Keratinocyte (primary cell): ENCODE measurements at regions not wholly inside any gene's neighbourhood (a gene's known extent, or its start where the extent isn't known, plus 50 kb on each side); places are given as distances from the start of the nearest gene placed in this dataset.

ENCODE experiments used
- DNase-seq: peaks from one replicate; pipeline ENCODE4 v3.0.0-alpha.2; 2011; ENCODE audit warnings: low read depth, missing footprints, low spot score
- FAIRE-seq: peaks from 2 replicates; lab custom pipeline; 2011; peaks lifted over from hg19 to GRCh38; lab: Jason Lieb, UNC
- H2AFZ ChIP-seq: 2 replicates; pipeline ENCODE4 v1.6.0; 2012; ENCODE audit warnings: low read length, control low read depth, inconsistent platforms; ENCODE audit not compliant: control insufficient read depth
- H3K27ac ChIP-seq: 2 replicates; pipeline ENCODE4 v1.5.1; 2011; ENCODE audit warnings: low read length; ENCODE audit not compliant: control insufficient read depth, insufficient read depth
- H3K27me3 ChIP-seq: 3 replicates; pipeline ENCODE4 v1.6.0; 2011; ENCODE audit warnings: low read length; ENCODE audit not compliant: control insufficient read depth, insufficient read depth; ENCODE audit errors: extremely low read depth
- H3K36me3 ChIP-seq, 2 experiments: 2 replicates in 1 of 2; 3 replicates in 1 of 2; pipeline ENCODE4 v1.5.1; 2011; ENCODE audit warnings: low read length in 2 of 2, mild to moderate bottlenecking in 1 of 2; ENCODE audit not compliant: control insufficient read depth in 2 of 2, insufficient read depth in 2 of 2; ENCODE audit errors: extremely low read depth in 1 of 2
- H3K4me1 ChIP-seq: 3 replicates; pipeline ENCODE4 v1.5.1; 2011; ENCODE audit warnings: low read length; ENCODE audit not compliant: control insufficient read depth, insufficient read depth; ENCODE audit errors: extremely low read depth
- H3K4me2 ChIP-seq: 3 replicates; pipeline ENCODE4 v1.6.0; 2011; ENCODE audit warnings: low read depth, low read length; ENCODE audit not compliant: control insufficient read depth, insufficient read depth; ENCODE audit errors: extremely low read depth
- H3K4me3 ChIP-seq, 3 experiments: fragments of 200-600 bp in 1 of 3; sonication (generic) in 1 of 3; 2 replicates in 2 of 3; 3 replicates in 1 of 3; pipeline ENCODE4 v1.5.1; 2011 to 2016; ENCODE audit warnings: low read length in 3 of 3, mild to moderate bottlenecking in 3 of 3, control low read depth in 2 of 3, inconsistent platforms in 1 of 3, low read depth in 1 of 3, mixed read lengths in 1 of 3, mixed run types in 1 of 3, moderate library complexity in 1 of 3; ENCODE audit not compliant: control insufficient read depth in 2 of 3, insufficient read depth in 2 of 3; ENCODE audit errors: extremely low read depth in 1 of 3
- H3K79me2 ChIP-seq: 2 replicates; pipeline ENCODE4 v1.6.0; 2012; ENCODE audit warnings: low read length; ENCODE audit not compliant: control insufficient read depth, insufficient read depth
- H3K9ac ChIP-seq: 3 replicates; pipeline ENCODE4 v1.6.0; 2011; ENCODE audit warnings: low read length; ENCODE audit not compliant: control insufficient read depth, insufficient read depth; ENCODE audit errors: extremely low read depth
- H3K9me1 ChIP-seq: 3 replicates; pipeline ENCODE4 v1.6.0; 2011; ENCODE audit warnings: low read length; ENCODE audit not compliant: control insufficient read depth, insufficient read depth; ENCODE audit errors: extremely low read depth
- H3K9me3 ChIP-seq: 2 replicates; pipeline ENCODE4 v1.5.1; 2012; ENCODE audit warnings: low read depth, low read length; ENCODE audit not compliant: control insufficient read depth
- H4K20me1 ChIP-seq: 3 replicates; pipeline ENCODE4 v1.6.0; 2011; ENCODE audit warnings: low read length; ENCODE audit not compliant: control insufficient read depth, insufficient read depth; ENCODE audit errors: extremely low read depth
- CTCF ChIP-seq, 3 experiments: IDR thresholded peaks in 1 of 3; conservative IDR thresholded peaks in 1 of 3; optimal IDR thresholded peaks in 1 of 3; 2 replicates in 2 of 3; 3 replicates in 1 of 3; pipeline versions ENCODE3 to v1.5.1; 2011; ENCODE audit warnings: low read length in 3 of 3, mild to moderate bottlenecking in 3 of 3, moderate library complexity in 2 of 3, control low read depth in 1 of 3, inconsistent platforms in 1 of 3; ENCODE audit not compliant: insufficient read depth in 2 of 3; ENCODE audit errors: extremely low read depth in 1 of 3
- EZH2 ChIP-seq: IDR thresholded peaks from one replicate; pipeline ENCODE4 v1.6.1; 2012; ENCODE audit warnings: inconsistent platforms, mild to moderate bottlenecking, low read length, moderate library complexity
- dilution Hi-C: fragments of 300-500 bp; cut with MboI; formaldehyde crosslinking; loops from one replicate; pipeline ENCODE4 v1.7.0; 2020; ENCODE audit warnings: low sequenced_read_pairs; ENCODE audit not compliant: extremely low pct_ligation_motif_present

- no peak overlapping the region for H3K9ac ChIP-seq
- no peaks in the 10 kb centered on the region for H3K9me3 ChIP-seq
- no peak overlapping the region for H3K27ac ChIP-seq
- dilution Hi-C loops: no loop called here
- TF ChIP-seq CTCF (optimal IDR thresholded peaks at IDR 0.05 in 1 of 3, IDR thresholded peaks at IDR 0.05 in 1 of 3, conservative IDR thresholded peaks at IDR 0.05 in 1 of 3; ENCODE audit: extremely low read depth in 1 of 3, insufficient read depth in 2 of 3, low read length in 3 of 3) (no peak), EZH2 (no peak)
- no peaks in the 10 kb centered on the region for H4K20me1 ChIP-seq
- H3K4me2 ChIP-seq: no peak overlapping the region
- no peaks in the 10 kb centered on the region for H3K27me3 ChIP-seq
- peaks cover 15% of the 10 kb centered on the region for H3K4me1 ChIP-seq
- H3K4me3 ChIP-seq: no peak overlapping the region
- no peaks in the 10 kb centered on the region for H3K36me3 ChIP-seq
- H3K9me1 ChIP-seq: no peaks in the 10 kb centered on the region
- FAIRE-seq (no peak), DNase-seq (no peak)
- H3K79me2 ChIP-seq: no peaks in the 10 kb centered on the region
- no peak overlapping the region for H2AFZ ChIP-seq
Measured at GRCh38 chr11:46181387-46181786, 60.1 kb upstream of the PHF21A start.

GRCh38 chr11:46180736-46181135 lies 59.5 kb upstream of the PHF21A start:
- Histone ChIP-seq H3K9me3 (no peaks in the 10 kb centered on the region), H3K79me2 (no peaks in the 10 kb centered on the region), H4K20me1 (no peaks in the 10 kb centered on the region), H2AFZ (no peak overlapping the region), H3K27me3 (no peaks in the 10 kb centered on the region), H3K9ac (no peak overlapping the region), H3K36me3 (no peaks in the 10 kb centered on the region), H3K4me1 (peaks cover 19% of the 10 kb centered on the region), H3K9me1 (no peaks in the 10 kb centered on the region), H3K4me3 (no peak overlapping the region), H3K4me2 (no peak overlapping the region), H3K27ac (no peak overlapping the region)
- dilution Hi-C loops: no loop called here
- FAIRE-seq (no peak), DNase-seq (no peak)
- TF ChIP-seq EZH2: no peak
- TF ChIP-seq CTCF (optimal IDR thresholded peaks at IDR 0.05 in 1 of 3, IDR thresholded peaks at IDR 0.05 in 1 of 3, conservative IDR thresholded peaks at IDR 0.05 in 1 of 3; ENCODE audit: extremely low read depth in 1 of 3, insufficient read depth in 2 of 3, low read length in 3 of 3): no peak
